Natural killer cell (primary cell): ENCODE measurements at regions not wholly inside any gene's neighbourhood (a gene's known extent, or its start where the extent isn't known, plus 50 kb on each side); places are given as distances from the start of the nearest gene placed in this dataset.

ENCODE experiments used
- ATAC-seq, 3 donors: fragments of 150-1000 bp in 2 of 3; fragments of 200-7000 bp in 1 of 3; cut with Tn5 transposase; 1 replicate in 1 of 3; 2 replicates in 2 of 3; pipeline ENCODE4 v1.10.0; 2021; ENCODE audit warnings: mild to moderate bottlenecking in 2 of 3, moderate library complexity in 2 of 3
- DNase-seq, 2 donors: peaks; one replicate each; pipeline versions ENCODE4 v3.0.0 to v3.0.0-alpha.2; 2013 to 2021; ENCODE audit warnings: mixed read lengths in 1 of 2
- H3K27ac ChIP-seq: one replicate; pipeline ENCODE4 v1.5.1; 2013; ENCODE audit warnings: mild to moderate bottlenecking, low read length
- H3K27me3 ChIP-seq: one replicate; pipeline ENCODE4 v1.6.1; 2013; ENCODE audit warnings: low read length; ENCODE audit not compliant: control insufficient read depth, insufficient read depth
- H3K36me3 ChIP-seq: one replicate; pipeline ENCODE4 v1.6.1; 2013; ENCODE audit warnings: low read length; ENCODE audit not compliant: control insufficient read depth, insufficient read depth
- H3K4me1 ChIP-seq: one replicate; pipeline ENCODE4 v1.6.1; 2013; ENCODE audit warnings: low read length; ENCODE audit not compliant: control insufficient read depth, insufficient read depth
- H3K4me3 ChIP-seq: one replicate; pipeline ENCODE4 v1.5.1; 2013; ENCODE audit warnings: low read length
- H3K9me3 ChIP-seq: one replicate; pipeline ENCODE4 v1.6.1; 2013; ENCODE audit warnings: low read length; ENCODE audit not compliant: control insufficient read depth, insufficient read depth
- H3K27ac Mint-ChIP-seq, 2 donors: one replicate each; pipeline ENCODE4 v1.8.0; 2022; ENCODE audit warnings: mild to moderate bottlenecking in 2 of 2, mixed read lengths in 2 of 2, moderate library complexity in 1 of 2
- H3K27me3 Mint-ChIP-seq, 2 donors: one replicate each; pipeline ENCODE4 v1.8.0; 2022; ENCODE audit warnings: low read depth in 2 of 2, mixed read lengths in 2 of 2
- H3K36me3 Mint-ChIP-seq: one replicate; pipeline ENCODE4 v1.8.0; 2022; ENCODE audit warnings: mixed read lengths
- H3K4me1 Mint-ChIP-seq, 2 donors: one replicate each; pipeline ENCODE4 v1.8.0; 2022; ENCODE audit warnings: mixed read lengths in 2 of 2
- H3K4me3 Mint-ChIP-seq: one replicate; pipeline ENCODE4 v1.8.0; 2022; ENCODE audit warnings: mild to moderate bottlenecking, moderate library complexity, mixed read lengths
- H3K9me3 Mint-ChIP-seq, 2 donors: one replicate each; pipeline ENCODE4 v1.8.0; 2022; ENCODE audit warnings: mixed read lengths in 2 of 2
- CTCF ChIP-seq: fragments of 200-600 bp; IDR thresholded peaks from one replicate; pipeline ENCODE4 v1.8.0; 2022; ENCODE audit warnings: antibody characterized with exemption
- WGBS: methylation state at CpG from one replicate; pipeline ENCODE4 v1.1.7; 2013; ENCODE audit warnings: missing lambda C conversion rate; ENCODE audit not compliant: insufficient coverage; 5-methylcytosine and 5-hydroxymethylcytosine counted together
- intact Hi-C: fragments of 100-400 bp; cut with micrococcal nuclease; formaldehyde crosslinking; loops from one replicate; pipeline ENCODE4 v1.14.2; 2022

DNA sequence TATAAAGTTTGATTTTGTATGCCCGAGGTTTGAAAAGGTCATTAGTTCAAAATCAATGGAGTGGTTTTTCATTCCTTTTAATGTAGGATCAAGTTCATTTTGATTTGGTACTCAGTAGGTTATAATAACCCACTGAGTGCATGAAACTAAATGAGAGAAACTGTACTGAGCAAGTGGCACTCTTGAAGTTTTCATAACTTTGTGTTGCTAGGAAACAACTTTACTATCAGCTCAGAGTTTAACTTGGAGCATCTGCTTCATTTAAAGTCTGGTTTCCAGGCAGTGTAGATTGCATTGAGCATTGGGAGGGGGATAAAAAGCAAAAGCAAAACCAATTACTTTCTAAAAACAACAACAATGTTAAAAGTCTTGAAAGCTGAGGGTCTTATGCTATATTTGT lies 1361.6 kb upstream of the CHAC2 start:
- no peaks in the 10 kb centered on the region for H3K9me3 ChIP-seq
- no peaks in the 10 kb centered on the region for H3K4me1 ChIP-seq
- no peak for TF ChIP-seq CTCF
- no peaks in the 10 kb centered on the region for H3K4me1 Mint-ChIP-seq
- no peak overlapping the region for H3K4me3 Mint-ChIP-seq
- no peak overlapping the region for H3K27ac ChIP-seq
- no peak overlapping the region for H3K27ac Mint-ChIP-seq
- H3K36me3 ChIP-seq: no peaks in the 10 kb centered on the region
- peaks cover 3 to 5% of the 10 kb centered on the region in 2 donors for H3K9me3 Mint-ChIP-seq
- intact Hi-C loops: no loop called here
- H3K36me3 Mint-ChIP-seq: peaks cover 8% of the 10 kb centered on the region
- DNase-seq (no peak), ATAC-seq (no peak)
- WGBS: no CpG with 5 or more reads among the region's 1 CpG
- H3K27me3 Mint-ChIP-seq: no peaks in the 10 kb centered on the region
- no peaks in the 10 kb centered on the region for H3K27me3 ChIP-seq
- no peak overlapping the region for H3K4me3 ChIP-seq

- peaks cover 15% of the 10 kb centered on the region for H3K36me3 Mint-ChIP-seq
- H3K9me3 Mint-ChIP-seq: peaks cover 6 to 7% of the 10 kb centered on the region in 2 donors
- Histone ChIP-seq H3K4me3 (no peak overlapping the region), H3K27me3 (no peaks in the 10 kb centered on the region), H3K27ac (no peak overlapping the region), H3K36me3 (no peaks in the 10 kb centered on the region), H3K9me3 (no peaks in the 10 kb centered on the region), H3K4me1 (no peaks in the 10 kb centered on the region)
- no peak overlapping the region for H3K4me3 Mint-ChIP-seq
- no peak for ATAC-seq
- no peak overlapping the region for H3K27ac Mint-ChIP-seq
- no peak for DNase-seq
- H3K27me3 Mint-ChIP-seq: no peaks in the 10 kb centered on the region
- TF ChIP-seq CTCF: no peak
- H3K4me1 Mint-ChIP-seq: no peaks in the 10 kb centered on the region
- 60% methylated on average over 1 of the region's 3 CpGs for WGBS
- intact Hi-C loops: no loop called here
Observed at GRCh38 chr2:52404866-52405265, 1362.7 kb upstream of the CHAC2 start.

DNA sequence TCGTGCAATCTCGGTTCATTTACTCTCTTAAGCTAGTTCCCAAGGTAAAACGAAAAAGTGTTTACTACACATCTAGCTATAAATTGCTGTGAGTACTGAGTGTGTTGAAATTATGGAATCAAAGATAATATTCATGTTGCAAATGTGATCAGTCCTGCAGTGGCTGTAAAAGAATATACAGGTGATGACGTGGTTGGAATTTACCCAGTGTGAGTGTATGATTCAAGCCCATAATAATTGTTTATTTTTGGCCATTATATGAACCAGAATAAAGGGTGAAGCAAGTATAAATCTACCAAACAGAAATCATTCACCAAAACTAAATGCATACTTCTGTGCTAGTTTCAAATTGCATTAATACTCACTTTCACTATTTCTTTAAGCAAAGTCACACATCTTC lies 1363.6 kb upstream of the CHAC2 start:
- intact Hi-C loops: no loop called here
- Mint-ChIP-seq H3K9me3 (peaks cover 11 to 12% of the 10 kb centered on the region in 2 donors), H3K4me1 (no peaks in the 10 kb centered on the region), H3K27ac (no peak overlapping the region), H3K27me3 (no peaks in the 10 kb centered on the region), H3K4me3 (no peak overlapping the region), H3K36me3 (peaks cover 15% of the 10 kb centered on the region)
- ATAC-seq: no peak
- H3K9me3 ChIP-seq: no peaks in the 10 kb centered on the region
- 91% methylated on average over 4 of the region's 4 CpGs for WGBS
- H3K4me1 ChIP-seq: no peaks in the 10 kb centered on the region
- no peaks in the 10 kb centered on the region for H3K27me3 ChIP-seq
- no peak for TF ChIP-seq CTCF
- H3K36me3 ChIP-seq: no peaks in the 10 kb centered on the region
- H3K4me3 ChIP-seq: no peak overlapping the region
- DNase-seq: no peak
- H3K27ac ChIP-seq: no peak overlapping the region

GRCh38 chr2:52402128-52402527 lies 1365.5 kb upstream of the CHAC2 start:
- peaks cover 12% of the 10 kb centered on the region in 2 donors for H3K9me3 Mint-ChIP-seq
- H3K4me1 Mint-ChIP-seq: no peaks in the 10 kb centered on the region
- Histone ChIP-seq H3K36me3 (no peaks in the 10 kb centered on the region), H3K9me3 (no peaks in the 10 kb centered on the region), H3K4me1 (no peaks in the 10 kb centered on the region), H3K4me3 (no peak overlapping the region), H3K27ac (no peak overlapping the region), H3K27me3 (no peaks in the 10 kb centered on the region)
- intact Hi-C loops: no loop called here
- no peak for ATAC-seq
- 65% methylated on average over 6 of the region's 6 CpGs for WGBS
- H3K27me3 Mint-ChIP-seq: no peaks in the 10 kb centered on the region
- DNase-seq: no peak
- H3K4me3 Mint-ChIP-seq: no peak overlapping the region
- TF ChIP-seq CTCF: no peak
- peaks cover 7% of the 10 kb centered on the region for H3K36me3 Mint-ChIP-seq
- H3K27ac Mint-ChIP-seq: no peak overlapping the region
